CD14-positive monocyte (primary cell): ENCODE measurements at regions not wholly inside any gene's neighbourhood (a gene's known extent, or its start where the extent isn't known, plus 50 kb on each side); places are given as distances from the start of the nearest gene placed in this dataset.
A peak's percentile ranks its signal among the peaks of the same experiment; 100 is the strongest.
"Not testable (repeated sequence)": the region's sequence is repeated elsewhere in the genome, so short reads cannot be mapped to it uniquely, and the experiment has no call there.

Experiments
- DNase-seq, 3 donors: peaks; one replicate each; pipeline ENCODE4 v3.0.0-alpha.2; 2011 to 2022
- H2AFZ ChIP-seq: 2 replicates; pipeline ENCODE4 v1.6.0; 2012; ENCODE audit warnings: mild to moderate bottlenecking, low read depth, low read length, inconsistent platforms; ENCODE audit not compliant: insufficient read depth, poor library complexity, severe bottlenecking
- H3K27ac ChIP-seq, 2 donors: 1 replicate in 1 of 2; 2 replicates in 1 of 2; pipeline ENCODE4 v1.5.1; 2012 to 2013; ENCODE audit warnings: low read length in 2 of 2, control low read depth in 1 of 2, inconsistent platforms in 1 of 2, low read depth in 1 of 2, mild to moderate bottlenecking in 1 of 2
- H3K27me3 ChIP-seq, 2 donors: one replicate each; pipeline versions ENCODE4 v1.6.0 to v1.6.1; 2011 to 2013; ENCODE audit warnings: low read length in 2 of 2; ENCODE audit not compliant: control insufficient read depth in 2 of 2, insufficient read depth in 2 of 2
- H3K36me3 ChIP-seq, 2 donors: replicated peaks in 1 of 2; 1 replicate in 1 of 2; 2 replicates in 1 of 2; pipeline versions ENCODE4 v1.5.1 to v1.6.1; 2012 to 2013; ENCODE audit warnings: low read length in 2 of 2, control low read depth in 1 of 2, inconsistent platforms in 1 of 2, mild to moderate bottlenecking in 1 of 2; ENCODE audit not compliant: insufficient read depth in 2 of 2, control insufficient read depth in 1 of 2
- H3K4me1 ChIP-seq, 2 donors: 1 replicate in 1 of 2; 2 replicates in 1 of 2; pipeline versions ENCODE4 v1.5.1 to v1.6.1; 2012 to 2013; ENCODE audit warnings: low read length in 2 of 2, control low read depth in 1 of 2, inconsistent platforms in 1 of 2, mild to moderate bottlenecking in 1 of 2, moderate library complexity in 1 of 2; ENCODE audit not compliant: insufficient read depth in 2 of 2, control insufficient read depth in 1 of 2
- H3K4me2 ChIP-seq: replicated peaks from 2 replicates; pipeline ENCODE3; 2012; ENCODE audit warnings: low read length, moderate library complexity, mild to moderate bottlenecking; ENCODE audit not compliant: poor library complexity, severe bottlenecking; ENCODE audit errors: extremely low read depth
- H3K4me3 ChIP-seq, 3 experiments: fragments of 200-600 bp in 1 of 3; sonication (generic) in 1 of 3; replicated peaks in 1 of 3; 1 replicate in 2 of 3; 2 replicates in 1 of 3; pipeline ENCODE4 v1.5.1; 2011 to 2013; ENCODE audit warnings: low read length in 3 of 3, mild to moderate bottlenecking in 3 of 3, control low read depth in 2 of 3, low read depth in 2 of 3, inconsistent platforms in 1 of 3, moderate library complexity in 1 of 3
- H3K79me2 ChIP-seq: 2 replicates; pipeline ENCODE4 v1.6.0; 2012; ENCODE audit warnings: mild to moderate bottlenecking, control low read depth, inconsistent platforms, low read length, moderate library complexity; ENCODE audit not compliant: insufficient read depth
- H3K9ac ChIP-seq: 2 replicates; pipeline ENCODE4 v1.6.0; 2017; ENCODE audit warnings: low read length, mild to moderate bottlenecking; ENCODE audit not compliant: insufficient read depth, poor library complexity, severe bottlenecking
- H3K9me3 ChIP-seq, 2 donors: replicated peaks in 1 of 2; 1 replicate in 1 of 2; 2 replicates in 1 of 2; pipeline versions ENCODE4 v1.5.1 to v1.6.1; 2012 to 2013; ENCODE audit warnings: low read length in 2 of 2, control low read depth in 1 of 2; ENCODE audit not compliant: control insufficient read depth in 1 of 2, insufficient read depth in 1 of 2
- H4K20me1 ChIP-seq: 2 replicates; pipeline ENCODE4 v1.6.0; 2012; ENCODE audit warnings: mild to moderate bottlenecking, low read length, control low read depth, moderate library complexity; ENCODE audit not compliant: insufficient read depth
- H3K27ac Mint-ChIP-seq, 7 donors: one replicate each; pipeline ENCODE4 v1.8.0; 2020; ENCODE audit warnings: mild to moderate bottlenecking in 7 of 7, mixed read lengths in 7 of 7, moderate library complexity in 6 of 7, inconsistent platforms in 2 of 7
- H3K27me3 Mint-ChIP-seq, 3 donors: one replicate each; pipeline ENCODE4 v1.8.0; 2021 to 2022; ENCODE audit warnings: low read depth in 3 of 3, mild to moderate bottlenecking in 3 of 3, mixed read lengths in 3 of 3, moderate library complexity in 3 of 3, inconsistent platforms in 1 of 3
- H3K36me3 Mint-ChIP-seq, 2 donors: one replicate each; pipeline ENCODE4 v1.8.0; 2020; ENCODE audit warnings: mixed read lengths in 2 of 2, inconsistent platforms in 1 of 2, mild to moderate bottlenecking in 1 of 2
- H3K4me1 Mint-ChIP-seq: one replicate; pipeline ENCODE4 v1.8.0; 2020; ENCODE audit warnings: mild to moderate bottlenecking, mixed read lengths
- H3K4me3 Mint-ChIP-seq, 2 donors: one replicate each; pipeline ENCODE4 v1.8.0; 2020; ENCODE audit warnings: mild to moderate bottlenecking in 2 of 2, mixed read lengths in 2 of 2, moderate library complexity in 1 of 2
- H3K9me3 Mint-ChIP-seq, 7 donors: one replicate each; pipeline ENCODE4 v1.8.0; 2020 to 2022; ENCODE audit warnings: mixed read lengths in 7 of 7, mild to moderate bottlenecking in 6 of 7, moderate library complexity in 6 of 7, inconsistent platforms in 2 of 7
- WGBS: methylation state at CpG from one replicate; pipeline ENCODE4 v1.1.5; 2013; ENCODE audit warnings: missing lambda C conversion rate; ENCODE audit not compliant: insufficient coverage; 5-methylcytosine and 5-hydroxymethylcytosine counted together
- intact Hi-C, 2 donors: fragments of 100-400 bp; cut with micrococcal nuclease; formaldehyde crosslinking; loops; one replicate each; pipeline versions ENCODE4 v1.15.0 to v1.15.1; 2023
- TF ChIP-seq, protein P1 (sequence below): fragments of 200-600 bp; IDR thresholded peaks from one replicate; pipeline ENCODE4 v1.8.0; 2022; ENCODE audit warnings: antibody characterized with exemption, mild to moderate bottlenecking

DNA sequence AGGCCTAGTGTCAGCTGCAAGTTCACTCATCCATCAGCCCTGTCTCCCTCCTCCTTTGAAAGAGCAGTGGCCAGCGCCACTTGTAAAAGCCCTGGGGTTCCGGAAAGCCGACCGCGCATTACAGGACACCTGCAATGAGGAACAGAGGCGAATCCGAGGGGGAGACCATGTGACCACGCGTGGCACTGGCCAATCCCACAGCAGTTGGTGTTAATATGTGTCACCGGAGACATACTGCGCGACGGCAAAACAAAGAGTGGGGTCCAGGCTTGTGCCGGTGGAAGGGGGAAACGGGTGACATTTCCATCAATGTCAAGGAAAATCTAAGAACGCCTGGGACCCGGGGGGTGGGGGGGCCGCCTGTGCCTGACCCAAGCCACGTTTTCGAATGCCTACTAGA lies 480.8 kb downstream of the SPATA31A7 start:
- DNase-seq, result no peak
- Mint-ChIP-seq H3K27ac (no peak overlapping the region), H3K9me3 (peaks cover 53 to 94% (median 82%) of the 10 kb centered on the region in 7 donors), H3K27me3 (no peaks in the 10 kb centered on the region), H3K36me3 (no peaks in the 10 kb centered on the region), H3K4me1 (no peaks in the 10 kb centered on the region), H3K4me3 (no peak overlapping the region)
- Histone ChIP-seq H3K79me2 (no peaks in the 10 kb centered on the region), H3K9ac (no peak overlapping the region), H3K4me1 (no peaks in the 10 kb centered on the region), H3K9me3 (peaks cover 92 to 97% of the 10 kb centered on the region in 2 donors), H3K4me2 (no peak overlapping the region), H2AFZ (no peak overlapping the region), H3K27ac (no peak overlapping the region), H3K36me3 (no peaks in the 10 kb centered on the region), H4K20me1 (no peaks in the 10 kb centered on the region), H3K4me3 (no peak overlapping the region), H3K27me3 (no peaks in the 10 kb centered on the region)
- intact Hi-C loops, result no loop called here
- TF ChIP-seq, protein P1, sequence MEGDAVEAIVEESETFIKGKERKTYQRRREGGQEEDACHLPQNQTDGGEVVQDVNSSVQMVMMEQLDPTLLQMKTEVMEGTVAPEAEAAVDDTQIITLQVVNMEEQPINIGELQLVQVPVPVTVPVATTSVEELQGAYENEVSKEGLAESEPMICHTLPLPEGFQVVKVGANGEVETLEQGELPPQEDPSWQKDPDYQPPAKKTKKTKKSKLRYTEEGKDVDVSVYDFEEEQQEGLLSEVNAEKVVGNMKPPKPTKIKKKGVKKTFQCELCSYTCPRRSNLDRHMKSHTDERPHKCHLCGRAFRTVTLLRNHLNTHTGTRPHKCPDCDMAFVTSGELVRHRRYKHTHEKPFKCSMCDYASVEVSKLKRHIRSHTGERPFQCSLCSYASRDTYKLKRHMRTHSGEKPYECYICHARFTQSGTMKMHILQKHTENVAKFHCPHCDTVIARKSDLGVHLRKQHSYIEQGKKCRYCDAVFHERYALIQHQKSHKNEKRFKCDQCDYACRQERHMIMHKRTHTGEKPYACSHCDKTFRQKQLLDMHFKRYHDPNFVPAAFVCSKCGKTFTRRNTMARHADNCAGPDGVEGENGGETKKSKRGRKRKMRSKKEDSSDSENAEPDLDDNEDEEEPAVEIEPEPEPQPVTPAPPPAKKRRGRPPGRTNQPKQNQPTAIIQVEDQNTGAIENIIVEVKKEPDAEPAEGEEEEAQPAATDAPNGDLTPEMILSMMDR, result no peak
- 75% methylated on average over 15 of the region's 20 CpGs for WGBS

DNA sequence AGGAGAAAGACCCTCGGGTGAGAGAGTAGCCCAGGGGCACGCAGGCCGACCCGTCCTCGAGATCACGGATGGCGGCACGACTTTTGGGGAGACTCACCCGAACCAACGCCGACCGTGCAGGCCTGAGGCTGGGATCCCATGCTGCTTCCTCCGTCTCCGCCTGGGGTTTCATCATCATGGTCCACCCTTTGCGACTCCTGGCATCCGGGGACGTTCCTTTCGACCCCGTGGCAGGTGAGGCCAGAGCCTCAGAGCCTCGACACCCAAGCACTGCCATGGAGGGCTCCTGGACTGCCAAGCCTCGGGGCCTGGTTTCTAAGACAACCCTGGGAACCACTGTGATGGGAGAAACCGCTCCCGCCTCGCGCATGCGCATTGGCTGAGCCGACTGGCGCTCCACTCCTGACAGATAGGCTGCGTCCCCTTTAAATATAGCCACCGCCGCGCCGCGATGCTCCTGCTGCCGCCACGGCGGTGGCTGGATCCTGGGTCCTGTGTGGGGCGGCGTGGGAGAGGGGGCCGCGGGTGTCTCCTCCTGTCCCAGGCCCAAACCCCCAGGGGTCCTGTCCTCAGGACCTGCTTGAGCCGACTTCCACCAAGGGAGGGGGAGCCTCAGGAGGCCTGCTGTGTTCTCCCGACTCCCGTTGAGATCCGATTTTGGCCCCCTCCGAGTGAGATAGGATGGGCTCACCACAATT lies 481.6 kb downstream of the SPATA31A7 start:
- H3K9me3 Mint-ChIP-seq, result peaks cover 51 to 86% (median 74%) of the 10 kb centered on the region in 7 donors
- 82% methylated on average over 46 of the region's 46 CpGs for WGBS
- no peak overlapping the region for H3K4me3 Mint-ChIP-seq
- H3K4me1 ChIP-seq, result no peaks in the 10 kb centered on the region
- no peaks in the 10 kb centered on the region for H3K27me3 Mint-ChIP-seq
- no peaks in the 10 kb centered on the region for H3K79me2 ChIP-seq
- H3K27me3 ChIP-seq, result no peaks in the 10 kb centered on the region
- peaks cover 84 to 89% of the 10 kb centered on the region in 2 donors for H3K9me3 ChIP-seq
- intact Hi-C loops, result no loop called here
- H3K36me3 Mint-ChIP-seq, result no peaks in the 10 kb centered on the region
- DNase-seq, result no peak
- H3K36me3 ChIP-seq, result no peaks in the 10 kb centered on the region
- no peak overlapping the region for H2AFZ ChIP-seq
- H3K27ac ChIP-seq, result no peak overlapping the region
- H3K4me3 ChIP-seq, result no peak overlapping the region
- no peak overlapping the region for H3K4me2 ChIP-seq
- H3K4me1 Mint-ChIP-seq, result no peaks in the 10 kb centered on the region
- no peak overlapping the region for H3K9ac ChIP-seq
- TF ChIP-seq, protein P1, result no peak
- peak overlapping the region in 1 of 7 donors; percentile 32 for H3K27ac Mint-ChIP-seq
- H4K20me1 ChIP-seq, result no peaks in the 10 kb centered on the region

DNA sequence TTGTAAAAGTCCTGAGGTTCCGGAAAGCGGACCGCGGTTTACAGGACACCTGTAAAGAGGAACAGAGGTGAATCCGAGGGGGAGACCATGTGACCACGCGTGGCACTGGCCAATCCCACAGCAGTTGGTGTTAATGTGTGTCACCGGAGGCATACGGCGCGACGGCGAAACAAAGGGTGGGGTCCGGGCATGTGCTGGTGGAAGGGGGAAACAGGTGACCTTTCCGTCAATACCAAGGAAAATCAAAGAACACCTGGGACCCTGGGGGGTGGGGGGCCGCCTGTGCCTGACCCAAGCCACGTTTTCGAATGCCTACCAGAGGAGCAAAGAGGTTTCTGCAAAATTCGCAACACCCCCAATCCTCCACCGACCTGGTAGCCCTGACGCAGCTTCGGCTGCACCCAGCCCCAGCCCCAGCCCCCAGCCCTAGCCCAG lies 482.3 kb downstream of the SPATA31A7 start:
- H3K4me1 ChIP-seq, H3K27me3 ChIP-seq, H3K4me3 ChIP-seq, DNase-seq, H3K27ac ChIP-seq, H3K4me2 ChIP-seq, H3K79me2 ChIP-seq, H3K4me3 Mint-ChIP-seq, H4K20me1 ChIP-seq, H3K36me3 ChIP-seq, H3K27ac Mint-ChIP-seq, H3K4me1 Mint-ChIP-seq, H3K27me3 Mint-ChIP-seq, intact Hi-C loops, H3K36me3 Mint-ChIP-seq, H3K9ac ChIP-seq, H2AFZ ChIP-seq: not testable (repeated sequence)
- WGBS, result 78% methylated on average over 13 of the region's 22 CpGs
- peaks cover 77 to 82% of the 10 kb centered on the region in 2 donors for H3K9me3 ChIP-seq
- H3K9me3 Mint-ChIP-seq, result peaks cover 48 to 80% (median 67%) of the 10 kb centered on the region in 7 donors
